Suppressor macrophage treated with lipopolysaccharide for 4 hours (primary cell): ENCODE measurements at regions not wholly inside any gene's neighbourhood (a gene's known extent, or its start where the extent isn't known, plus 50 kb on each side); places are given as distances from the start of the nearest gene placed in this dataset.

Experiments used
- DNase-seq: peaks from one replicate; pipeline ENCODE4 v3.0.0-alpha.2; 2020

DNA sequence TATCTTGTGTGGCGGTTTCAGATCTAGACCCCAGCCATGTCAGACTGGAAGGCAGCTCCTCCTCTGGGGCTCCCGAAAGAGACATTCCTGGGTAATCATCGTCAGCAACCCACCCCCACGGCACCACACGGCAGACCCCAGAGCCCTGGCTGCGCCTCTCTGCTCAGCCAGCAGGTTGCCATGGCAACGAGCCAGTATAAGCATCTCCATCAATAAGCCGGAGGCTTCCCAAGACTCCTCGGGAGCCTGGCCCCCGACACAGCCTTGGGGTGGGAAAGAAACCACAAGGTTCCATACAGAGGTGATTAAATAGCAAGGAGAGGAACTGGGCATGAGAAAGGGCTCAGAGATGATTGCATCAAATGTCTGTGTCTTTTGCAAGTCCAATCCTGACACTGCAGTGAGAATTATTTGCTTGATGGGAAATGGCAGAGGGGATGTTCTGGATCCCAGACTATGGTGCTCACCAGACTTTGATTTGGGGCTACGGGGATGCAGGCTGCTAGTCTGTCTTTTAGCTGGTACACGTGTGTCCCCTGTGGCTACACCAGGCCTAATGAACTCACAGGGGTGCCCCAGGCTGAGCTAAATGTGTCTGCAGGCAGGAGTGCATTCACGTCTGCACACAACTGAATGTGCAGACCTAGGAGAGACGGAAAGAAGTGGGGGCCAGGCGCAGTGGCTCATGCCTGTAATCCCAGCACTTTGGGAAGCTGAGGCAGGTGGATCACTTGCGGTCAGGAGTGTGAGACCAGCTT lies 320.5 kb upstream of the TNRC6C start:
- no peak for DNase-seq

DNA sequence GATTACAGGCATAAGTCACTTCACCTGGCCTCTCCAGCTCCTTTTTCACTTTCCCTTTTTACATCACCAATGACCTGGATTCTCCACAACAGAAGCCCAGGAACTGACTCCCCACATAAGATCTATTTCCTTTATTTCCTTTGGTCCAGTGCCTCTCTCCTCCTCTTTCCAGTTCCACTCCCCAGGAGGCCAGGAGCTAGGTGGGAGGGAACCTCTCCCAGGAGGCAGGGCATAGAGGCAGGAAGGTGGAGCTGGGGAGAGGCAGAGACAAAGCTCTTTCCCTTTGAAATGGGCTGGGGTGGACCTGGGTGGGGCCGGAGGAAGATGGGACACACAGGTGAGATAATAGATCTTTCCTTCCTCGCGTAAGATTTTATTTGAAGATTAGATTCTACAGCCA lies 318.3 kb upstream of the TNRC6C start:
- no peak for DNase-seq

DNA sequence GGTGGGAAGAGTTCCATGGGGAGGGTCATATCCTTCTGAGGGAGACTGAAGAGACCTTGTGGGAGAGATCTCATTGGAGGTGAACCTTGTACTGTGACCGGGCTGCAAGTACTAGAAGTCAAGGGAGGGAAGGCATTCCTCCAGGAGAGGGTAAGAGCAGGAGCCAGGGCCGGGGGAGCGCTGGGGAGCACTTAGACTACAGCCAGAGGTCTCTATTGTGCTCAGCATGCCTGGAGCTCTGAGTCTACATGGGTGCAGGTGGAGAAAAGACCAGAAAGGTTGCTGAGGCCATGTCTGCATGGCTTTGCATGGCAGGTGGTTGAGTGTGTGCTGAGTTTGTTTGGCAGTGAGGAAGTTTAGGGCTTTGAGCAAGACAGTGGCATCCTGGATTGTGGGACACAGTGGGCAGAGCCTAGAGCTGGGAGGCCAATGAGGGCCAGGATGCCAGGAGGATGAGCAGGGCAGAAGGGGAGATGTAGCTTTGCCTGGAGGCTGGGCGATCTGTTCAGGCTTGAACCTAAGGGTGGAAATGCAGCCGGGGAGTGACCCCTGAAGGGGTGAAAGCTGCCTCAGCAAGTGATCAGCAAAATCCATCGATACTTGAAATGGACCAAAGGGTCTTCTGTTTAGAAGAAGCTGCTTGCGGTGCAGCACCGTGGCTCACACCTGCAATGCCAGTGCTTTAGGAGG lies 317.4 kb upstream of the TNRC6C start:
- no peak for DNase-seq

DNA sequence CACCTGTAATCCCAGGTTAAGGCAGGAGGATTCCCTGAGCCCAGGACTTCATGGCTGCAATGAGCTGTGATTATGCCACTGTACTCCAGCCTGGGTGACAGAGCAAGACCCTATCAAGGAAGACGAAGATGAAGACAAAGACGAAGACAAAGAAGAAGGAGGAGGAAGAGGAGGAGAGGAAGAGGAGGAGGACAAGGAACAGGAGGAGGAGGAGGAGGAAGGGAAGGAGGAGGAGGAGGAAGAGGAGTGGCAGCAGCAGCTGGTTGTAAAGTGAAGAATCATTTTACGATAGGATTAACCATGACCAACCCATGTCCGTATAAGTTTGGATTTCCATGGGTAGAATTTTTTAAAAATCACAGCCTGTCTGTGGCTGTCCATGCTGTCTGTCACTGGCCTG lies 316.8 kb upstream of the TNRC6C start:
- no peak for DNase-seq

DNA sequence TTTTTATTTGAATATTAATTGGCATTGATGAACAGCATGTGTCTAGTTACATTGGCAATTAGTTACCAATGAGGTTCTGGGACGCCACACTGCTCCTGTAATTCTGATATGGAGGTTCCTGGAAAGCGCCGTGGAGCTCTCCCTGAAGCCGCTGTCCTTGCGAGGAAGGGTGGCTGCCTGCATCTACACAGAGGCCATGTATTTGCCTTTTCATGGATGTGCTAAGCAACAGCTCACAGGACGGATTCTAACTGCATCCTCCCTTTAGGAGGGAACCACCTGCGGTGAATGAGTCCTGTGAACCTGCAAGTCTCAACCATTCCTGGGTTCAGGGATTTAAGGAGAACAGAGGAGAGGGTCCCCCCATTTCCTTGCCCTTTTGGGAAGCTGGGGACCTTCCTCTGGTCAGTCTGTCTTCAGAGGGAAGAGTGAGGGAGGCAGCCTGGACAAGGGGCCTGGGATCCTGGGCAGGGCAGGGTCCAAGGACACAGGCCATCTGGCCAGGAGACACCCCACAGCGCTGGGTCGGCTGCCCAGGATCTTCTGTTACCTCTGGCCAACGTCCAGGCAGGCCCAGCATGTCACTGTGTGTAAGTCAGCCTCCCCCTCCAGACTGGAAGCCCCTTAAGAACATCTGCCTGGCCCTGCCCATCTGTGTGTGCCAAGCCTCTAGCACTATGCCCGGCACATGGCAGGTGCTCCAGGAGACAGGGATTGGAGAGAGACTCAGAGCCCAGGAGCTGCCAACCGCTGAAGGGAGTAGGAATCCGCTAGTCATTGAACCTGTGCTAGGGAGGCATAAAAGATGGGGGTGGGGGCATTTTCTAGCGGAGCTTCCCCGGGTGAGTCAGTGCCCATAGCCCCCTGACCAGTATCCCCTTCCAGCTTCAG lies 314.1 kb upstream of the TNRC6C start:
- DNase-seq = no peak

DNA sequence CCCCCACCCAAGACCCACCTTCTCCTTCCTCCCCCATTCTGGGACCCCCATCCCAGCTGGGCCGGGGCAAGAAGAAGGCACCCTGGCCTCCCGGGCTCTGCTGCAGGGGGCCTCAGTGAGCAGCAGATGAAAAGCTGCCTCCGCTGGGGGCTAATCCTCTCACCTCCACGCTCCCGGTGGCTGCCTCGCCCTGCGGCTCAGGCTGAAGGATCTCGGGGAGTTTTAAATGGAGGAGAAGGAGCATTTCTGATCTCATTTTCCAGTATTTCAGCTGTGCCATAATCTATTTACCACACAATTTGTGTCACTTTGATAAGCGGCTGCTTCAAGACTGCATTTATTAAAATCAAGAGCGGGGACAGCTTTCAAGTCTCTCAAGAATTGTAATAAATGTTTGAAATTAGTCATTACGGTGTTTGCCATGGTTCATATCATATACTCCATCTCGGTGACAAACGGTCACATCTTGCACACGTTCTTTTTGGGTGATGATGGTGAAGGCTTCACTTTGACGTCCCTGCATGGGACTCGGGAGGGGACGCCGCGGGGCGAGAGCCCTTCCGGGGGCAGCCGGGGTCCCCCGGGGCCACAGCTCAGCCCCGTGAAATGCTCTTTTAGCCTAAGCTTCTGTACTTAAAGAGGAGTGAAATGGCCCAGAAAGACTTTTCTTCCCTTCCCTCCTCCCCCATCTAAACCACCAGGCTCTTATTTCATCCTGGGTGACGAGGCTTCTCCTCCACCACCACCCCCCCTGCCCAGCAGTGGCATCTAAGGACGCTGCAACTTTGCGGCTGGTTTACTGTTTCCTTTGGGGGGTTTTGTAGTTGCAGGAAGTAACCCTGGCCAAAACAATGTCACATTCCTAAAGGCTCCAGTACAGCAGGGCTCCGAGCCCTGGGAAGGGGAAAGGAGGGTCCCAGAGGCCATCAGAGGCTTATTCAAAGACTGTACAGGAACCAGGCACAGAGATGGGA lies 313.1 kb upstream of the TNRC6C start:
- no peak for DNase-seq

DNA sequence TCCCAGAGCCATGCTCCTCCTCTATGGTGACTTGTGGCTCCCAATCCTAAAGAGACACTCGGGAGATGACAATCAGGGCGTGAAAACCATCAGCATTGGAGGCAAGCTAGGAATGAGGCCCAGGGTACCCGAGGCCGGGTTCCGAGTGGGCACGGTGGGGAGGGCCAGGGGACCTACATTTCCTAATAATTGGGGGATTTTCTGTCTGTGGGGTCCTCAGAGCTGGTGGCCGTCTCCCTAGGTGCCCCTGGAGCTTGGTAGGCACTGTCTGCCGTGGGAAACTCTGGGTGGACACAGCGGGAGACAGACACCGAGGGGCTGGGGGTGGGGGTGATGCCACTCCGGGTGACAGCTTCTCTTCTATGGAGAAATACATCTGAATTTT lies 312.5 kb upstream of the TNRC6C start:
- no peak for DNase-seq

DNA sequence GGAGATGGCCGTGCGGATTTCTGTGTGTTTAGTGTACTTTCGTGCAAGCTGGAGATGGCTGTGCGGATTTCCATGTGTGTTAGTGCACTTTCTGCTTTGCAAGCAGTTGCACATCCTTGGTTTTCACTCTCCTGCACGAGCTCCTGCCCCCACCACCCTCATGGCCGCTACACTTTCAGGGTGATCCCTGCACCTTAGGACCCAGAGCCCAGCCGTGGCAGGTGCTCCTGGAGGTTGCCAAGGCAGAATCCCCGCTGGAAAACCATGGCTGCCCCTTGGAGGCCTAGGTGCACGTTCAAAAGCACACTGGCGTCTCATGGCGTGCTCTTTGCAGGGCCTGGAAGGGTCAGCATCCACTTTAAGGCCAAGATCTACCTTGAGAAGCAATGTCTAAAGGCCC lies 311.0 kb upstream of the TNRC6C start:
- DNase-seq = no peak

DNA sequence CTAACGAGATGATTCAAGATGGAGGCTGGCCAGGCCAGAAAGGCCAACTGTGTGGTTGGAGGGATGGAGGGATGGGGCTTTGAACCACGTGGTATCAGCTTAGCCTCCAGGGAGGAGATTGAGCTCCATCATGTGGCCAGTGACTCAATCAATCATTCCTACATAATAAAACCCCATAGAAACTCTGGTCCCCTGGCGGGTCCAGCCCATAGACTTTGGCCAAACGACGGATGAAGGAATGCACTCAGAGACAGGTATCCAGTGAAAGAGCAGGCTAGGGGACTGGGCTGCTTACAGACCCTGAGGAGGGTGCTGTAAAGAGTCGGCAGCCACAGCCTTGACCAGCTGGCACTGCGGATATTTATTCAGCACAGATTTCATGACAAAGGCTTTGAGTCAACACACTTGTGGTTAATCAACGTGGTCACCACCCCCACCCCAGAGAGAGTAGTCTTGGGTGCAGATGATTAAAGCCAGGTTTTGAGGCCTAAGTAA lies 308.7 kb upstream of the TNRC6C start:
- DNase-seq = no peak

DNA sequence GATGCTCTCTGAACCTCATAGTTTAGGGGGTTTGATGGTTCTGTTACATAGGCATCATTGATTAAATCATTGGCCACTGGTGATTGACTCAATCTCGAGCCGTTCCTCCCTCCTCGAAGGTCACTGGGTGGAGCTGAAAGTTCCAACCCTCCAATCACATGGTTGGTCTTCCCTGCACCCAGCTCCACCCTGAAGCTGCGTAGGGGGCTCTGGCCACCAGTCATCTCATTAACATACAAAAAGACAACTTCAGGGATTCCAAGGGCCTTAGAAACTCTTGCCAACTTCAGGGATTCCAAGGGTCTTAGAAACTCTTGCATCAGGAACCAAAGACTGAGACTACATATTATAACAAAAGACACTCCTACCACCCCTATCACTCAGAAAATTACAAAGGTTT lies 306.5 kb upstream of the TNRC6C start:
- no peak for DNase-seq

DNA sequence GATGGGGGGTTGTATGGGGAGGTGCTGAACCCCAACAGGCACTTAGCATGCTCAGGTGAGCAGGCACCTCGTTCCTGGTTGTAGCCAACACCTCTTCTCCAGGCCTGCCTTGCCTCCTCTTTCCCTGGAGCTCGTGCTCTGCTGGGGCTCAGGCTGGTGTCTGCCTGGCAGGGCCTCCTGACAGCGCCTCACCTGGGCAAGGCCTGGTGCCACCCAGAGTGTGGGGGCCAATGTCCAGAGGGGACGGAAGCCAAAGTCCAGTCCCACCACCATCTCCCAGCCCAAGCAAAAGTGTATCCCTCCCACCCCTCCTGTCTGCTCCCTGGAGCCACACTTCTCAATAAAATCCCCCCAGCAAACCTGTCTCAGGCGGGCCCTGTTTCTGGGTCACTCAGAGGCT lies 304.2 kb upstream of the TNRC6C start:
- DNase-seq = no peak

DNA sequence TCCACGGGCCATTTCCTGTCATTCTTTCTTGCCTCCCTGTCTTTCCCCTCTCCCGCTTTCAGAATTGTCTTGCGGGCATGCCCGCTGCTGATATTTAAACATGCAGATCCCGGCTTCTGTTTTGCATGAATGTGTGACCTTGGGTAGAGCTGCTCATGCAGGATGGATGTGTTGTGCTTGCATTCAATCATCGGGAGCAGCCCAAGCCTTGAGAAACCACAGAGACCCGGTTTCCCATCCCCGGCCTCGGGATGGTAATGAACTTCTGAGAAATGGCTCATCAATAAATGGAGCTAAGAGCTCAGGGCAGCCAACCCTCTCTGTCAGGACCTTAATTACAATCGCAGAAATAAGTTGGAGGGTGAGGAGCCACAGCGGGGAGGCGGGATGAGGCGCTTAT lies 303.7 kb upstream of the TNRC6C start:
- DNase-seq = no peak

DNA sequence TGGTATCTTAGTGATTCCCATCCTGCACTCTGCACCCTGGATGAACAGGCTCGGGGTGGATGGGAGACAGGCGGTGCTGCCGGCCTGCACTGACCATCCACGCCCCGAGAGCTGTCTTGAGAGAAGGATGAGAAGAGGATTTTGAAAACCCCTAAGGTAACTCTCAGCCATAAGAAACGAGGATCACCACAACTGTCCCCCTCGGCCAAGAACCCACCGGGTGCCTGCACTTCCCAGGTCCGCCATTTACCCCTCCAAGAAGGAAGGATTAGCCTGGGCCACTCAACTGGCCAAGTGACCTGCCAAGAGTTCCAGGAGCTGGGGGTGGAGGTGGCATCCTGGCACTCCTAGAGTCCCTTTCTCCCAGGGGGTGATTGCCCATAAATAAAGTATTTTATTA lies 302.4 kb upstream of the TNRC6C start:
- no peak for DNase-seq

DNA sequence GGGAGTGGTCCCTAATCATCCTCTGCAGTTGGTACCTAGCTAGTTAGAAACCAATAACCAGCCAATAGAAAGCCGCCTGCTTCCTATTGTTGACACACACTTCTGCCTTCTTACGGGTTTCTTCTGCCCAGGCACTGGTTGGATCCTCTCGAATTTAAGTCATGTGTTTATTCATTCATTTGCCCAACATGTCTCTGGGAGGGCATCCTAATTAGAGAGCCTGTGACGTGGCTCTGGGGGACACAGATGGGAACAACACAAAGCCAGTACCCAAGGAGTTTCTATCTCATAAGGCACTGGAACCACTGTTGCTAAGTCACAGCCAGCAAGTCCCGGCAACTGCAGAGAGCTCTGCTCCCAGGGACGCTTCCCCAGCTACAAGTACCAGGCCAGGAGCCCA lies 300.7 kb upstream of the TNRC6C start:
- no peak for DNase-seq

DNA sequence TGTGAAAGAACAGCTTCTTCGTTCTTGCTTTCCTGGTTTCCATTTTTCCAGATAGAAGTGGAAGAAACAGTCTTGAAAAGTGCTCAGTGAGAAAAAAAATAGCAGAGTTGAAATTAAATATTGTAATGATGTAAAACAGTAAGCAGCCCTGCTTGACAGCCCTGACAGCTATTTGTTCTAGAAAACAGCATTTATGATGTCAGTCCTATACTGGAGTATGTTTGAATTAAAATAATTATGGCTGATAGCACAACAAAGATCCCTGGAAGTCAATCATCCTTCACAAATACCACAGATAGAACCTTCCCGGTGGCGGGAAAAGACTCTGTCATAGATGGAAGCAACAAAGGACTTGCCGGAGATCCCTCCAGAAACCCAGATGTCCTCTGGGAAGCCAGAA lies 298.0 kb upstream of the TNRC6C start:
- DNase-seq = no peak

DNA sequence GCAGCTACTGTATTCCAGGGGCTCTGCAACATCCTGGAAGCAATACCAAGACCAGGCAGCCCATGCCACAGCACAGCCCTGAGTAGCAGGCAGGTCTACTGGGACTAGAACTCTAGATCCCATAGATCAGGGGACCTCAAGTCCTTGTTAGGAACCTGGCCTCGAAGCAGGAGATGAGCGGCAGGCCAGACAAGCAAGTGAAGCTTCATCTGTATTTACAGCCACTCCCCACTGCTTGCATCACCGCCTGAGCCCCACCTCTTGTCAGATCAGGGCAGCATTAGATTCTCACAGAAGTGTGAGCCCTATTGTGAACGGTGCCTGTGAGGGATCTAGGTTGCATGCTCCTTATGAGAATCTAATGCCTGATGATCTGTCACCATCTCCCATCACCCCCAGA lies 295.7 kb upstream of the TNRC6C start:
- no peak for DNase-seq

DNA sequence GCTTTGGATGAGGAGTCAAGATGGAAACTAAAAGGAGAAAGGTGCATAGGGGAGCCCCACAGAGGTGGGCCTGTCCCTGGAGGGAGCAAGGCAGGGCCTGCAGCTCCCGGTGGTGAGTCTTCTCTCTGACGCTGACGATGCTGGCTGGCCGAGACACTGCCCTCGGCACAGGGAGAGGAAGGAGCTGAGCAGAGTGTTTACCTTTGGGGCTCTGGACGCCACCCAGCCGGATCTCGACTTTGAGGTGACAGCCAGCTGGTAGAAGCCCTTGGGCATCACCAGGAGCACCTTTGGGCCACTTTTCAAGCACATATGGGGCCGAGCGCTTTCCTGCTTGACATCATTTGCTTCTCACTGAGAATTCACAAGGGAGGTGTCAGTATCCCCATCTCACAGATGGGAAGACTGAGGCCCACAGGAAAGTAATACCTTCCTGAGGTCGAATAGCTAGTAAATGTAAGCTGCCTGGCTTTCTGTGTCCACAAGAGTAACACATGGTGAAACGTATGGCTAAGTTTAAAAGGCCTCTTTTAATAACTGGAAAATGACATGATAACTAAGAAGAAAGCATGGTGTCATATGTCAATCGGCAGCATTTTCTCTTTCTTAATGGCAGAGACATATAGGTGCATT lies 294.3 kb upstream of the TNRC6C start:
- no peak for DNase-seq

DNA sequence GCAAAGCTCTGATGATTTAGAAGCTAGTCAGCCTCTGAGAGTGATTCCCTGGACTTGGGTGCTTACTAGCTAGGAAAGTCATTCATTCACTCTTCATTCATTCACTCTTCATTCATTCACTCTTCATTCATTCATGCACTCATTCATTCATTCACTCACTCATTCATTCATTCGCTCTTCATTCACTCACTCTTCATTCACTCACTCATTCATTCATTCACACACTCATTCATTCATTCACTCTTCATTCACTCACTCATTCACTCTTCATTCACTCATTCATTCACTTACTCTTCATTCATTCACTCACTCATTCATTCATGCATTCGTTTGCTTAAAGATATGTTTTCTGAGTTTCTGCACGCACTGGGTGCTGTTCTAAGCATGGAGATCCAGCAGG lies 292.7 kb upstream of the TNRC6C start:
- DNase-seq = no peak

DNA sequence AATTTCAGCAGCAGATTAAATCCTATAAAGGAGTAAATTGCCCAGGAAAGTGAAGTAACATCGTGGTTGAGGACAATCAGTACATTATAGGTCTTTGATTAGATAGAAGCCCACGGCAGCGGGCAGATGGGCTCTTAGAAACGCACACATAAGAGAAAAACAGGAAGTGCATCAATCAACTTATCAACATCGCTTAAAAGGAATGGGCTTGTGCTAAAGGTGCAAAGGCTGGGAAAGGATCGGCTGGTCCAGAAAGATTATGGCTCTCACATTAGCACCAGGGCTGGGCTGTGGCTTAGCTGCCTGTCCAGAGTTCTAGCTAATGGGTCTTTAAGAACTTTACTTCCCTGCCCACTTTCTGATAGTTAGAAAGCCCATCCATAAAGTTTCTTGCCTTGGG lies 292.0 kb upstream of the TNRC6C start:
- DNase-seq = no peak

DNA sequence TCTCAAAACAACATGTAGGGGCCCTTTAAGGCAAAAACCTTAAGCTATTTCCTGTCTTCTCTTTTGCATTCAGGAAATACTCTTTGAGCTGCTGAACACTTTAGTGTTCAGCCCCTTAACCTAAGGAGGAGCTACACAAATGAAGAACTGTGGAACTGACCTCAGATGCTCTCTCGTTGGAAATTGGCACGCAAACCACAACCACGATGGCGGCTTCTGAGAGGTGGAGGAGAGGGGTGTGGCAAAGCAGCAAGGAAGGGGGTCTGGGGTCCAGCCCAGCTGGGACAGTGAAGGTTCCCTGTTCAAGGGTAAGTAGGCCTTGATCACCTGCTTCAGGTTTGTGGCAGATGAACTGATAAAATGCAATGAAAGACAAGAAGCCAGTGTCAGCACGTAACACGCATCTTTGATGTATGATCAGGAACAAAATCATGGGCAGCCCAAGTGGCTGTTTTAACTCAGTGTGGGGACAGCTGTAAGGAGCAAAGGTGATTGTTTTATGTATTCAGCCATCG lies 291.6 kb upstream of the TNRC6C start:
- no peak for DNase-seq

DNA sequence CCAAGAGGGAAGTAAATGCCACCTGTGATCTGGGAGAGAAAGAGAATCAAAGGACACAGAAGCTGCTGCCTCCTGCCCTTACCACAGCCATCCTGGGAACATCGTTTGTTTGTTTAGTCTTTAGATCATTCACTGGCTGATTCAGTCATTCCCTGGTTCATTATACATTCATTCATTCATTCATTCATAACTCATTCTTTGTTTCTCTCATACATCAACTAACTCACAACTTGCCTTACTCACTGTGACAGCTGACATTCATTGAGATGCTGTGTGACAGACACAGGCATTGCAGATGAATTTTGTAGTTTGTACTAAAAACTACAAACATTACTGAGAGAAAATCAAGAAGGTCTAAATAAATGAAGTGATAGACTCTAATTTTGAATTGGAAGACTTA lies 291.0 kb upstream of the TNRC6C start:
- no peak for DNase-seq

DNA sequence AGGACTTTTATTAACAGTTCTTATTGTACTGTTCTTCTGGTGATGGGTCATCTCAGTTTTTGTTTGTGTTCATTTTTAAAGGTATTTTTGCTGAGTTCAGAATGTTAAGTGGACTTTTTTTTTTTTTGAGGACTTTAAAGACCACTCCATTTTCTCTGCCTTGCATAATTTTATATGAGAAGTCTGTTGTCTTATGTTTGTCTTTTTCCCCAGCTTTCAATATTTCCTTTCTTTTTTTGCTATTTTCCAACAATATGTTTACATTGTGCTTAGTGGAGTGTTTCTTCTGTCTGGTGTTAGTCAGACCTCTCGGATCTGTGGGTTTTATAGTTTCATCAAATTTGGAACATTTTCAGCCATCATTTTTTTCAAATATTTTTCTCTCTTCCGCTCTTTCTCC lies 290.0 kb upstream of the TNRC6C start:
- DNase-seq = no peak
